ENCODE measurements at regions not wholly inside any gene's neighbourhood (a gene's known extent, or its start where the extent isn't known, plus 50 kb on each side); places are given as distances from the start of the nearest gene placed in this dataset.
"Not testable (repeated sequence)": the region's sequence is repeated elsewhere in the genome, so short reads cannot be mapped to it uniquely, and the experiment has no call there.

DNA sequence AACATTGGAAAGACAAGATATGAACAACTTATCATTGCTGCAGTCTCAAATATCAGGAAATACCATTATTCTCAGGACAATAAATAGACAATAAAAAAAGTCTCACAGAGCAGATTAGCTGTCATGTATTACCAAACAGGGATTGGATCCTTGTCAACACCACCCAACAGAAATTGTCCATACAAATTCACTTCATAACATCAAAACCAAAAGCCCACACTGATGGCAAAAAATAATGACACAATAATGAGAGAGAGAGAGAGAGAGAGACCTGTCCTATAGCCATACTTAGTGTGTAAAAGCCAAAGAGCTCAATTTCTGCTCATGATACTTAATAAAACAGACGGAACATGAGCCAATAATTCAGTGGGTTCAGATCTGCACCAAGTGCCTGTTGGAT is 96.5 kb downstream of the PPIAL4G start:
- Histone ChIP-seq H3K27ac (no peak overlapping the region), H3K4me3 (no peak overlapping the region), H3K9me3 (no peaks in the 10 kb centered on the region), H3K27me3 (ENCODE audit: insufficient read depth in 3 of 3, low read length in 2 of 3) (peaks cover 0 to 3% (median 0%) of the 10 kb centered on the region in 3 donors), H3K36me3 (ENCODE audit: insufficient read depth in 1 of 2, low read depth in 1 of 2) (no peaks in the 10 kb centered on the region), H3K4me1 (no peaks in the 10 kb centered on the region)
- TF ChIP-seq, protein P1, sequence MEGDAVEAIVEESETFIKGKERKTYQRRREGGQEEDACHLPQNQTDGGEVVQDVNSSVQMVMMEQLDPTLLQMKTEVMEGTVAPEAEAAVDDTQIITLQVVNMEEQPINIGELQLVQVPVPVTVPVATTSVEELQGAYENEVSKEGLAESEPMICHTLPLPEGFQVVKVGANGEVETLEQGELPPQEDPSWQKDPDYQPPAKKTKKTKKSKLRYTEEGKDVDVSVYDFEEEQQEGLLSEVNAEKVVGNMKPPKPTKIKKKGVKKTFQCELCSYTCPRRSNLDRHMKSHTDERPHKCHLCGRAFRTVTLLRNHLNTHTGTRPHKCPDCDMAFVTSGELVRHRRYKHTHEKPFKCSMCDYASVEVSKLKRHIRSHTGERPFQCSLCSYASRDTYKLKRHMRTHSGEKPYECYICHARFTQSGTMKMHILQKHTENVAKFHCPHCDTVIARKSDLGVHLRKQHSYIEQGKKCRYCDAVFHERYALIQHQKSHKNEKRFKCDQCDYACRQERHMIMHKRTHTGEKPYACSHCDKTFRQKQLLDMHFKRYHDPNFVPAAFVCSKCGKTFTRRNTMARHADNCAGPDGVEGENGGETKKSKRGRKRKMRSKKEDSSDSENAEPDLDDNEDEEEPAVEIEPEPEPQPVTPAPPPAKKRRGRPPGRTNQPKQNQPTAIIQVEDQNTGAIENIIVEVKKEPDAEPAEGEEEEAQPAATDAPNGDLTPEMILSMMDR (IDR thresholded peaks at IDR 0.05) = no peak
- DNase-seq (no peak), ATAC-seq (no peak)
- intact Hi-C loops (cut with DNase I) = no loop called here
- WGBS, 3 donors = 81 to 85% (median 82%) methylated on average over 1 of the region's 1 CpG

DNA sequence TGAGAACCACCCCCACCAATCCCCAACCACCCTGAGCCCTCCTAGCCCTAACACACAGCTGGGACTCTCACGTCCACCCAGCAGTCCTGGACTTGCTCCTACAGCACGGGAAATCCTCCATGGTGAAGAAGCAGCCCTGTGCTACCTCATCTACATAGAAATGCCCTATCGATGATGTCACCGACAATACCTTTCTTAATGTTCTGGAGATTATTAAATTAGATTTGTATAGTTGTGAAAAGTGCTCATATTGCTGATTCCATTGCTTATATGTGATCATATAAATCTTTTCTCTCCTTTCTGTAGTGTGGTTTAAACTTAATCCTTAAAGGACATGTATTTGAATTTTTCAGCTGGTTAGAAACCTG is 97.1 kb downstream of the PPIAL4G start:
- H3K9me3 ChIP-seq; H3K27ac ChIP-seq; H3K4me3 ChIP-seq; H3K27me3 ChIP-seq (ENCODE audit: insufficient read depth in 3 of 3, low read length in 2 of 3); H3K36me3 ChIP-seq (ENCODE audit: insufficient read depth in 1 of 2, low read depth in 1 of 2); DNase-seq; ATAC-seq; intact Hi-C loops (cut with DNase I); H3K4me1 ChIP-seq: not testable (repeated sequence)
- 90 to 92% (median 91%) methylated on average over 4 of the region's 4 CpGs for WGBS, 3 donors

DNA sequence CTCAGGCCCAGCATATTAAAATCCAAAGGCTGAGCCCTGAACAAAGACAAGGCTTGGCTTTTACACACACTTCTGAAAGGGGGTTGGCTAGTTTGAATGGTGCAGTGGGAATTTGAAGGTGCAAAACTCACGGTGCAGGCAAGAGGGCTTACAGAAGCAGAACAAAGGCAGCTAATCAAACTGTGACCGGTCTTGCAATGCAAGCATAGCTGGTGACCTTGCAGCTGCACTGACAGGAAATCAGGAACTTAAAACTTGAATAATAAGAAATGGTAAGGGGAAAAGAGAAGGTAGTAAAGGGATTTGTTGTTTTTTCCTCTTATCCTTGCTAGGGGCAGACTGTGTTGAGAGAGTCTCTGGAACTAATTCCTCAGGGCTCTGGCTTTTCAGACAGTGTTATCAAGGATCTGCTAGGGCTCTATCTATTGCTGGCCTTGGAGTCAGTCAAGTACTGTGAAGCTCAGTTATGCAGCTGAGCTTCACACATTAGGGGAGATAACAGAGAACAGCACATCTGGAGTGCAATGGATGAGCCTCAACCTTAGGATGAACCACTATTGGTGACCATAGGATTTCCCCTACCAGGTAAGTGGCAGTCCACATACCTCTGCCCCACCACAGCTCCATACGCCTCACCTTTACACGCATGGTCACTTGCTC is 97.6 kb downstream of the PPIAL4G start:
- no peaks in the 10 kb centered on the region for H3K9me3 ChIP-seq
- H3K4me3 ChIP-seq = no peak overlapping the region
- no peak for ATAC-seq
- no peaks in the 10 kb centered on the region for H3K36me3 ChIP-seq (ENCODE audit: insufficient read depth in 1 of 2, low read depth in 1 of 2)
- 63 to 64% (median 63%) methylated on average over 4 of the region's 4 CpGs for WGBS, 3 donors
- no peak for DNase-seq
- H3K27me3 ChIP-seq (ENCODE audit: insufficient read depth in 3 of 3, low read length in 2 of 3) = peaks cover 0 to 3% (median 0%) of the 10 kb centered on the region in 3 donors
- no peak overlapping the region for H3K27ac ChIP-seq
- intact Hi-C loops (cut with DNase I) = no loop called here
- TF ChIP-seq, protein P1 (IDR thresholded peaks at IDR 0.05) = no peak
- H3K4me1 ChIP-seq = no peaks in the 10 kb centered on the region

DNA sequence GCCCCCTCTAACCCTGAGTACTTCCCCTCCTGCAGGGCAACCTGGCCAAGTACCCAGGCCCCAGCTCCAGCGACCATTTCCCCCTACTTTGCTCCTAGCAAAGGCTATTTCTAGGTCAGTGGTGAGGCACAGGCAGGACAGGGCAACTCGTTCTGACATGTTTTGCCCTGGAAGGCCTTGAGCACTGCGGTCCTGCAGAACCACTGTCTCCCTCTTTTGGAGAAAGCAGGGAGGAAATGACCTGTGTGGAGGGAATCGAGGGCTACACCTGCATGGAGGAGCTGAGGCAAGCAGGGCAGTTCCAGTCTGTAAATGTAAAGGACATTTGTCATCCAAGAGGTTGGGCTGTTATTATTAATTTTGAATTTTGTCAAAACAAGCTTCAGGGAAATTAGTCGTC is 99.1 kb downstream of the PPIAL4G start:
- no peak overlapping the region for H3K4me3 ChIP-seq
- intact Hi-C loops (cut with DNase I) = no loop called here

DNA sequence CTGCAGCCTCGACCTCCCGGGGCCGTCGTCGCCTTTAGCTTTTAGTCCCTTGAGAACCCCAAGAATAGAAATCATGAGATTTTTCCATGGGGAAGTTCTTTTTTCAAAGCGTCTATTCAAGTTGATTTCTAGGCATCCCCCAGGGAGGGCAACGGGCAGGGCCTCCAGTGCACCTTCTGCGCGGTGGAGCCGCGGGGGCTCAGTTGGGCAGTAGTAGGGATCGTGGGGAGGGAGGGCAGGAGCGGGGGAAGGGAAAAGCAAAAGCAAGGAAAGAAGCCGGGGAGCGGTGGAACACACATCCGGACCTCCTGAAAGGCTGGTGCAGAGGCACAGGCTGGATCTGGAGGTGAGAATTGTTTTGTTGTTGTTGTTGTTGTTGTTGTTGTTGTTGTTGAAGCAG is 103.4 kb downstream of the PPIAL4G start:
- H3K27ac ChIP-seq = no peak overlapping the region
- no peaks in the 10 kb centered on the region for H3K4me1 ChIP-seq
- H3K36me3 ChIP-seq (ENCODE audit: insufficient read depth in 1 of 2, low read depth in 1 of 2) = no peaks in the 10 kb centered on the region
- 35 to 51% (median 40%) methylated on average over 15 to 16 of the region's 16 CpGs for WGBS, 3 donors
- no peaks in the 10 kb centered on the region for H3K9me3 ChIP-seq
- intact Hi-C loops (cut with DNase I) = no loop called here
- DNase-seq = no peak
- no peak overlapping the region for H3K4me3 ChIP-seq
- ATAC-seq = no peak
- TF ChIP-seq, protein P1 (IDR thresholded peaks at IDR 0.05) = no peak
- peaks cover 0 to 8% (median 2%) of the 10 kb centered on the region in 3 donors for H3K27me3 ChIP-seq (ENCODE audit: insufficient read depth in 3 of 3, low read length in 2 of 3)

More for the DNA sequence above, 99.1 kb downstream of the PPIAL4G start:
- Histone ChIP-seq H3K27ac (no peak overlapping the region), H3K9me3 (no peaks in the 10 kb centered on the region), H3K36me3 (ENCODE audit: insufficient read depth in 1 of 2, low read depth in 1 of 2) (no peaks in the 10 kb centered on the region), H3K27me3 (ENCODE audit: insufficient read depth in 3 of 3, low read length in 2 of 3) (peaks cover 0 to 2% (median under 1%) of the 10 kb centered on the region in 3 donors), H3K4me1 (no peaks in the 10 kb centered on the region)
- ATAC-seq (no peak), DNase-seq (no peak)
- TF ChIP-seq, protein P1 (IDR thresholded peaks at IDR 0.05) = no peak
- WGBS, 3 donors = 65 to 73% (median 68%) methylated on average over 5 of the region's 5 CpGs
